Mucosa of descending colon (tissue), 3 donors: ENCODE measurements at regions not wholly inside any gene's neighbourhood (a gene's known extent, or its start where the extent isn't known, plus 50 kb on each side); places are given as distances from the start of the nearest gene placed in this dataset.

Experiments
- ATAC-seq: fragments of 200-7000 bp; cut with Tn5 transposase; one replicate; pipeline ENCODE4 v1.9.1; 2020; ENCODE audit warnings: mild to moderate bottlenecking, moderate library complexity
- DNase-seq, 3 donors: peaks; one replicate each; pipeline ENCODE4 v3.0.0-alpha.2; 2020
- H3K36me3 ChIP-seq: fragments of 200-600 bp; one replicate; pipeline ENCODE4 v1.8.0; 2021; ENCODE audit warnings: low read depth, mild to moderate bottlenecking
- H3K4me1 ChIP-seq: fragments of 200-600 bp; one replicate; pipeline ENCODE4 v1.8.0; 2021; ENCODE audit warnings: low read depth, mild to moderate bottlenecking
- H3K4me3 ChIP-seq: fragments of 200-600 bp; one replicate; pipeline ENCODE4 v1.8.0; 2021; ENCODE audit warnings: mild to moderate bottlenecking
- H3K9me3 ChIP-seq: fragments of 200-600 bp; one replicate; pipeline ENCODE4 v1.8.0; 2021; ENCODE audit warnings: mild to moderate bottlenecking
- CTCF ChIP-seq: fragments of 200-600 bp; IDR thresholded peaks from one replicate; pipeline ENCODE4 v1.8.0; 2022; ENCODE audit warnings: antibody characterized with exemption, mild to moderate bottlenecking
- intact Hi-C, 2 donors: fragments of 100-400 bp; cut with DNase I in 1 of 2; cut with micrococcal nuclease in 1 of 2; formaldehyde crosslinking; loops; one replicate each; pipeline versions ENCODE4 v1.11.0 to v1.11.1; 2022; cut with DNase I, micrococcal nuclease
- donor health status: DM: no; HTN: no; CAD: no; lungs with moderate emphysema.
- donor health status: DM: no; HTN: no; CAD: no.
- donor health status: DM: no; HTN: yes; CAD: no.

GRCh38 chr3:30962493-30962892, 68.0 kb upstream of the GADL1 start:
- no peak for ATAC-seq
- H3K9me3 ChIP-seq: no peaks in the 10 kb centered on the region
- H3K4me3 ChIP-seq: no peak overlapping the region
- no peak for TF ChIP-seq CTCF
- H3K4me1 ChIP-seq: no peaks in the 10 kb centered on the region
- no peak for DNase-seq
- no peaks in the 10 kb centered on the region for H3K36me3 ChIP-seq
- intact Hi-C loops: no loop called here

GRCh38 chr3:30963223-30963722, 68.8 kb upstream of the GADL1 start:
- Histone ChIP-seq H3K36me3 (no peaks in the 10 kb centered on the region), H3K4me1 (no peaks in the 10 kb centered on the region), H3K9me3 (no peaks in the 10 kb centered on the region), H3K4me3 (no peak overlapping the region)
- TF ChIP-seq CTCF: no peak
- DNase-seq (no peak), ATAC-seq (no peak)
- intact Hi-C loops: no loop called here

GRCh38 chr3:30964612-30965011, 70.2 kb upstream of the GADL1 start:
- intact Hi-C loops: no loop called here
- no peaks in the 10 kb centered on the region for H3K36me3 ChIP-seq
- H3K4me1 ChIP-seq: no peaks in the 10 kb centered on the region
- no peaks in the 10 kb centered on the region for H3K9me3 ChIP-seq
- ATAC-seq (no peak), DNase-seq (no peak)
- no peak overlapping the region for H3K4me3 ChIP-seq
- no peak for TF ChIP-seq CTCF

GRCh38 chr3:30966896-30967295, 72.4 kb upstream of the GADL1 start:
- no peak for TF ChIP-seq CTCF
- intact Hi-C loops: no loop called here
- no peak for ATAC-seq
- H3K4me3 ChIP-seq: no peak overlapping the region
- H3K9me3 ChIP-seq: no peaks in the 10 kb centered on the region
- no peak for DNase-seq
- H3K4me1 ChIP-seq: no peaks in the 10 kb centered on the region
- no peaks in the 10 kb centered on the region for H3K36me3 ChIP-seq

GRCh38 chr3:30970183-30970582, 75.7 kb upstream of the GADL1 start:
- TF ChIP-seq CTCF: no peak
- intact Hi-C loops: no loop called here
- H3K4me3 ChIP-seq: no peak overlapping the region
- no peaks in the 10 kb centered on the region for H3K36me3 ChIP-seq
- no peak for ATAC-seq
- no peaks in the 10 kb centered on the region for H3K4me1 ChIP-seq
- no peaks in the 10 kb centered on the region for H3K9me3 ChIP-seq
- peak in 1 of 3 donors; percentile 19 for DNase-seq

GRCh38 chr3:30972449-30972848, 78.0 kb upstream of the GADL1 start:
- no peak overlapping the region for H3K4me3 ChIP-seq
- H3K9me3 ChIP-seq: no peaks in the 10 kb centered on the region
- no peak for TF ChIP-seq CTCF
- H3K4me1 ChIP-seq: no peaks in the 10 kb centered on the region
- no peak for ATAC-seq
- H3K36me3 ChIP-seq: no peaks in the 10 kb centered on the region
- intact Hi-C loops: no loop called here
- DNase-seq: no peak
